ENCODE measurements at regions not wholly inside any gene's neighbourhood (a gene's known extent, or its start where the extent isn't known, plus 50 kb on each side); places are given as distances from the start of the nearest gene placed in this dataset.

- no peak for TF ChIP-seq CTCF (conservative IDR thresholded peaks at IDR 0.05; ENCODE audit: control insufficient read depth, insufficient read depth, low read depth, low read length)
- H3K4me3 ChIP-seq (ENCODE audit: control insufficient read depth, low read depth, low read length), result no peak overlapping the region
- peak; percentile 19 for DNase-seq (ENCODE audit: low read depth)
Observed at GRCh38 chr15:48052946-48053345, 67.8 kb upstream of the SLC24A5 start.

GRCh38 chr15:48058371-48058770 lies 62.4 kb upstream of the SLC24A5 start:
- DNase-seq (ENCODE audit: low read depth), result no peak
- H3K4me3 ChIP-seq (ENCODE audit: control insufficient read depth, low read depth, low read length), result no peak overlapping the region
- TF ChIP-seq CTCF (conservative IDR thresholded peaks at IDR 0.05; ENCODE audit: control insufficient read depth, insufficient read depth, low read depth, low read length), result no peak

- no peak overlapping the region for H3K4me3 ChIP-seq (ENCODE audit: control insufficient read depth, low read depth, low read length)
- DNase-seq (ENCODE audit: low read depth), result no peak
- TF ChIP-seq CTCF (conservative IDR thresholded peaks at IDR 0.05; ENCODE audit: control insufficient read depth, insufficient read depth, low read depth, low read length), result no peak
Observed at GRCh38 chr15:48059791-48060190, 61.0 kb upstream of the SLC24A5 start.

- no peak for DNase-seq (ENCODE audit: low read depth)
- TF ChIP-seq CTCF (conservative IDR thresholded peaks at IDR 0.05; ENCODE audit: control insufficient read depth, insufficient read depth, low read depth, low read length), result no peak
- no peak overlapping the region for H3K4me3 ChIP-seq (ENCODE audit: control insufficient read depth, low read depth, low read length)
Observed at GRCh38 chr15:48060396-48060795, 60.4 kb upstream of the SLC24A5 start.

- no peak for DNase-seq (ENCODE audit: low read depth)
- no peak for TF ChIP-seq CTCF (conservative IDR thresholded peaks at IDR 0.05; ENCODE audit: control insufficient read depth, insufficient read depth, low read depth, low read length)
- H3K4me3 ChIP-seq (ENCODE audit: control insufficient read depth, low read depth, low read length), result no peak overlapping the region
Observed at GRCh38 chr15:48061605-48062004, 59.2 kb upstream of the SLC24A5 start.

- TF ChIP-seq CTCF (conservative IDR thresholded peaks at IDR 0.05; ENCODE audit: control insufficient read depth, insufficient read depth, low read depth, low read length), result no peak
- no peak overlapping the region for H3K4me3 ChIP-seq (ENCODE audit: control insufficient read depth, low read depth, low read length)
- peak; percentile 19 for DNase-seq (ENCODE audit: low read depth)
Observed at GRCh38 chr15:48062148-48062872, 58.5 kb upstream of the SLC24A5 start.
